C4-2B (cell line): ENCODE measurements at regions not wholly inside any gene's neighbourhood (a gene's known extent, or its start where the extent isn't known, plus 50 kb on each side); places are given as distances from the start of the nearest gene placed in this dataset.
A peak's percentile ranks its signal among the peaks of the same experiment; 100 is the strongest.

ENCODE experiments used
- ZFX ChIP-seq: fragments of 450-650 bp; IDR thresholded peaks from 2 replicates; pipeline ENCODE4 v1.6.1; 2017
- TF ChIP-seq, protein P1 (sequence below): fragments of 450-650 bp; conservative IDR thresholded peaks from 2 replicates; pipeline ENCODE4 v1.5.1; 2017; ENCODE audit warnings: mild to moderate bottlenecking

DNA sequence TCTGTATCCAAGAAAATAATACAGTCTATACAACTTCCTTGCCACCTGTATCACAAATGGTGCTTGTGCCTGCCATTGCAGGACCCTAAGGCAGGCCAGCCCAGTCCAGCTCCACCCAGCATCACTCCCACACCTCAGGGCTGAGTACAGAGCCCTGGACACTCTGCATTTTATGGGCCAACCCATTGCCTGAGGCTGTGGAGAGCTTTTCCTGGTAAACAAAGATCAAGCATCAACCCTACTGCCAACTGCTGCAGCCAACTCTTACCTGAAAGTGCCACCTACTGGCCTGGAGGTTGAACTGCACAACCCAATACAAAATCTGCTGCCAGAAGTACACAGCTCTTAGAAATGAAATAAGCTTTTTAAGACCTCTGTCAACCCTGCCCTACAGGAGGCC lies 1082.2 kb downstream of the NAALADL2 start:
- TF ChIP-seq, protein P1, sequence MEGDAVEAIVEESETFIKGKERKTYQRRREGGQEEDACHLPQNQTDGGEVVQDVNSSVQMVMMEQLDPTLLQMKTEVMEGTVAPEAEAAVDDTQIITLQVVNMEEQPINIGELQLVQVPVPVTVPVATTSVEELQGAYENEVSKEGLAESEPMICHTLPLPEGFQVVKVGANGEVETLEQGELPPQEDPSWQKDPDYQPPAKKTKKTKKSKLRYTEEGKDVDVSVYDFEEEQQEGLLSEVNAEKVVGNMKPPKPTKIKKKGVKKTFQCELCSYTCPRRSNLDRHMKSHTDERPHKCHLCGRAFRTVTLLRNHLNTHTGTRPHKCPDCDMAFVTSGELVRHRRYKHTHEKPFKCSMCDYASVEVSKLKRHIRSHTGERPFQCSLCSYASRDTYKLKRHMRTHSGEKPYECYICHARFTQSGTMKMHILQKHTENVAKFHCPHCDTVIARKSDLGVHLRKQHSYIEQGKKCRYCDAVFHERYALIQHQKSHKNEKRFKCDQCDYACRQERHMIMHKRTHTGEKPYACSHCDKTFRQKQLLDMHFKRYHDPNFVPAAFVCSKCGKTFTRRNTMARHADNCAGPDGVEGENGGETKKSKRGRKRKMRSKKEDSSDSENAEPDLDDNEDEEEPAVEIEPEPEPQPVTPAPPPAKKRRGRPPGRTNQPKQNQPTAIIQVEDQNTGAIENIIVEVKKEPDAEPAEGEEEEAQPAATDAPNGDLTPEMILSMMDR: peak; percentile 75
- TF ChIP-seq ZFX: no peak
